ENCODE measurements at regions not wholly inside any gene's neighbourhood (a gene's known extent, or its start where the extent isn't known, plus 50 kb on each side); places are given as distances from the start of the nearest gene placed in this dataset.

GRCh38 chr11:80495116-80495515, 1054.3 kb upstream of the TENM4 start:
- Mint-ChIP-seq H3K4me1 (ENCODE audit: low read depth) (no peaks in the 10 kb centered on the region), H3K27ac (no peak overlapping the region), H3K4me3 (no peak overlapping the region), H3K9me3 (ENCODE audit: insufficient read depth) (peaks cover 21% of the 10 kb centered on the region), H3K27me3 (ENCODE audit: low read depth) (no peaks in the 10 kb centered on the region), H3K36me3 (ENCODE audit: low read depth) (no peaks in the 10 kb centered on the region)
- ATAC-seq (no peak), DNase-seq (no peak)
- POLR2A ChIA-PET = no interaction called here
- CTCF ChIA-PET = no interaction called here

GRCh38 chr11:80487952-80488351, 1047.1 kb upstream of the TENM4 start:
- ChIA-PET CTCF (no interaction called here), POLR2A (no interaction called here)
- Mint-ChIP-seq H3K36me3 (ENCODE audit: low read depth) (no peaks in the 10 kb centered on the region), H3K9me3 (ENCODE audit: insufficient read depth) (peaks cover 21% of the 10 kb centered on the region), H3K27ac (no peak overlapping the region), H3K27me3 (ENCODE audit: low read depth) (no peaks in the 10 kb centered on the region), H3K4me3 (no peak overlapping the region), H3K4me1 (ENCODE audit: low read depth) (no peaks in the 10 kb centered on the region)
- DNase-seq (no peak), ATAC-seq (no peak)

GRCh38 chr11:80486678-80487077, 1045.8 kb upstream of the TENM4 start:
- POLR2A ChIA-PET = no interaction called here
- Mint-ChIP-seq H3K27ac (no peak overlapping the region), H3K4me1 (ENCODE audit: low read depth) (no peaks in the 10 kb centered on the region), H3K4me3 (no peak overlapping the region), H3K9me3 (ENCODE audit: insufficient read depth) (peaks cover 17% of the 10 kb centered on the region), H3K27me3 (ENCODE audit: low read depth) (no peaks in the 10 kb centered on the region), H3K36me3 (ENCODE audit: low read depth) (no peaks in the 10 kb centered on the region)
- ATAC-seq (no peak), DNase-seq (no peak)
- CTCF ChIA-PET = no interaction called here

- POLR2A ChIA-PET = no interaction called here
These were observed 1036.3 kb upstream of the TENM4 start for GRCh38 chr11:80477178-80477577.

GRCh38 chr11:80473562-80473961, 1032.7 kb upstream of the TENM4 start:
- no peaks in the 10 kb centered on the region for H3K27me3 Mint-ChIP-seq (ENCODE audit: low read depth)
- POLR2A ChIA-PET = no interaction called here
- CTCF ChIA-PET = no interaction called here
- no peak overlapping the region for H3K27ac Mint-ChIP-seq
- H3K36me3 Mint-ChIP-seq (ENCODE audit: low read depth) = no peaks in the 10 kb centered on the region
- DNase-seq = no peak
- no peak overlapping the region for H3K4me3 Mint-ChIP-seq
- no peaks in the 10 kb centered on the region for H3K4me1 Mint-ChIP-seq (ENCODE audit: low read depth)
- peaks cover 8% of the 10 kb centered on the region for H3K9me3 Mint-ChIP-seq (ENCODE audit: insufficient read depth)
- ATAC-seq = no peak

More at GRCh38 chr11:80477178-80477577, 1036.3 kb upstream of the TENM4 start:
- H3K27me3 Mint-ChIP-seq (ENCODE audit: low read depth) = no peaks in the 10 kb centered on the region
- no peak overlapping the region for H3K4me3 Mint-ChIP-seq
- CTCF ChIA-PET = no interaction called here
- no peaks in the 10 kb centered on the region for H3K36me3 Mint-ChIP-seq (ENCODE audit: low read depth)
- peaks cover 11% of the 10 kb centered on the region for H3K9me3 Mint-ChIP-seq (ENCODE audit: insufficient read depth)
- no peak for ATAC-seq
- DNase-seq = no peak
- no peak overlapping the region for H3K27ac Mint-ChIP-seq
- H3K4me1 Mint-ChIP-seq (ENCODE audit: low read depth) = no peaks in the 10 kb centered on the region

- DNase-seq = no peak
- POLR2A ChIA-PET = no interaction called here
- no peaks in the 10 kb centered on the region for H3K27me3 Mint-ChIP-seq (ENCODE audit: low read depth)
- H3K36me3 Mint-ChIP-seq (ENCODE audit: low read depth) = no peaks in the 10 kb centered on the region
- no peaks in the 10 kb centered on the region for H3K4me1 Mint-ChIP-seq (ENCODE audit: low read depth)
- H3K9me3 Mint-ChIP-seq (ENCODE audit: insufficient read depth) = peaks cover 2% of the 10 kb centered on the region
- CTCF ChIA-PET = no interaction called here
- H3K27ac Mint-ChIP-seq = no peak overlapping the region
- H3K4me3 Mint-ChIP-seq = no peak overlapping the region
- ATAC-seq = no peak
These were observed 1029.0 kb upstream of the TENM4 start for GRCh38 chr11:80469871-80470270.

- H3K27ac Mint-ChIP-seq = no peak overlapping the region
- peaks cover 18% of the 10 kb centered on the region for H3K9me3 Mint-ChIP-seq (ENCODE audit: insufficient read depth)
- CTCF ChIA-PET = no interaction called here
- no peak for ATAC-seq
- no peak overlapping the region for H3K4me3 Mint-ChIP-seq
- no peaks in the 10 kb centered on the region for H3K4me1 Mint-ChIP-seq (ENCODE audit: low read depth)
- no peak for DNase-seq
- H3K36me3 Mint-ChIP-seq (ENCODE audit: low read depth) = no peaks in the 10 kb centered on the region
- POLR2A ChIA-PET = no interaction called here
- no peaks in the 10 kb centered on the region for H3K27me3 Mint-ChIP-seq (ENCODE audit: low read depth)
These were observed 1025.7 kb upstream of the TENM4 start for GRCh38 chr11:80466570-80466969.

- ChIA-PET CTCF (no interaction called here), POLR2A (no interaction called here)
- peaks cover 18% of the 10 kb centered on the region for H3K9me3 Mint-ChIP-seq (ENCODE audit: insufficient read depth)
- H3K27me3 Mint-ChIP-seq (ENCODE audit: low read depth) = no peaks in the 10 kb centered on the region
- ATAC-seq (no peak), DNase-seq (no peak)
- no peaks in the 10 kb centered on the region for H3K4me1 Mint-ChIP-seq (ENCODE audit: low read depth)
- no peak overlapping the region for H3K27ac Mint-ChIP-seq
- no peaks in the 10 kb centered on the region for H3K36me3 Mint-ChIP-seq (ENCODE audit: low read depth)
- no peak overlapping the region for H3K4me3 Mint-ChIP-seq
These were observed 1021.4 kb upstream of the TENM4 start for GRCh38 chr11:80462211-80462610.

- H3K27ac Mint-ChIP-seq = no peak overlapping the region
- peaks cover 5% of the 10 kb centered on the region for H3K9me3 Mint-ChIP-seq (ENCODE audit: insufficient read depth)
- ATAC-seq (no peak), DNase-seq (no peak)
- ChIA-PET POLR2A (no interaction called here), CTCF (no interaction called here)
- H3K36me3 Mint-ChIP-seq (ENCODE audit: low read depth) = no peaks in the 10 kb centered on the region
- H3K4me1 Mint-ChIP-seq (ENCODE audit: low read depth) = no peaks in the 10 kb centered on the region
- no peaks in the 10 kb centered on the region for H3K27me3 Mint-ChIP-seq (ENCODE audit: low read depth)
- H3K4me3 Mint-ChIP-seq = no peak overlapping the region
These were observed 1017.5 kb upstream of the TENM4 start for GRCh38 chr11:80458376-80458775.

- DNase-seq (no peak), ATAC-seq (no peak)
- Mint-ChIP-seq H3K27ac (no peak overlapping the region), H3K4me1 (ENCODE audit: low read depth) (no peaks in the 10 kb centered on the region), H3K4me3 (no peak overlapping the region), H3K36me3 (ENCODE audit: low read depth) (no peaks in the 10 kb centered on the region), H3K27me3 (ENCODE audit: low read depth) (no peaks in the 10 kb centered on the region), H3K9me3 (ENCODE audit: insufficient read depth) (peaks cover 4% of the 10 kb centered on the region)
- CTCF ChIA-PET = no interaction called here
- POLR2A ChIA-PET = no interaction called here
These were observed 1017.0 kb upstream of the TENM4 start for GRCh38 chr11:80457823-80458222.

- ChIA-PET CTCF (no interaction called here), POLR2A (no interaction called here)
- no peak for DNase-seq
- H3K36me3 Mint-ChIP-seq (ENCODE audit: low read depth) = no peaks in the 10 kb centered on the region
- no peaks in the 10 kb centered on the region for H3K9me3 Mint-ChIP-seq (ENCODE audit: insufficient read depth)
- ATAC-seq = no peak
- H3K4me1 Mint-ChIP-seq (ENCODE audit: low read depth) = no peaks in the 10 kb centered on the region
- no peaks in the 10 kb centered on the region for H3K27me3 Mint-ChIP-seq (ENCODE audit: low read depth)
- no peak overlapping the region for H3K27ac Mint-ChIP-seq
- no peak overlapping the region for H3K4me3 Mint-ChIP-seq
These were observed 1015.0 kb upstream of the TENM4 start for GRCh38 chr11:80455818-80456217.

- no peak overlapping the region for H3K4me3 Mint-ChIP-seq
- ChIA-PET POLR2A (no interaction called here), CTCF (no interaction called here)
- no peaks in the 10 kb centered on the region for H3K36me3 Mint-ChIP-seq (ENCODE audit: low read depth)
- no peaks in the 10 kb centered on the region for H3K27me3 Mint-ChIP-seq (ENCODE audit: low read depth)
- no peak for DNase-seq
- ATAC-seq = no peak
- no peak overlapping the region for H3K27ac Mint-ChIP-seq
- H3K9me3 Mint-ChIP-seq (ENCODE audit: insufficient read depth) = no peaks in the 10 kb centered on the region
- no peaks in the 10 kb centered on the region for H3K4me1 Mint-ChIP-seq (ENCODE audit: low read depth)
These were observed 1010.3 kb upstream of the TENM4 start for GRCh38 chr11:80451105-80451504.

GRCh38 chr11:80448709-80449108, 1007.9 kb upstream of the TENM4 start:
- Mint-ChIP-seq H3K27ac (no peak overlapping the region), H3K4me1 (ENCODE audit: low read depth) (no peaks in the 10 kb centered on the region), H3K27me3 (ENCODE audit: low read depth) (no peaks in the 10 kb centered on the region), H3K4me3 (no peak overlapping the region), H3K36me3 (ENCODE audit: low read depth) (no peaks in the 10 kb centered on the region), H3K9me3 (ENCODE audit: insufficient read depth) (no peaks in the 10 kb centered on the region)
- CTCF ChIA-PET = interaction anchor here (1.0 kb wide), 1 partner anchor 19 kb away, joined by 3 read pairs; no protein-coding TSS in a partner anchor
- POLR2A ChIA-PET = no interaction called here
- ATAC-seq (no peak), DNase-seq (no peak)
